ENCODE measurements at regions not wholly inside any gene's neighbourhood (a gene's known extent, or its start where the extent isn't known, plus 50 kb on each side); places are given as distances from the start of the nearest gene placed in this dataset.

GRCh38 chr2:216754812-216755211 is 59.5 kb upstream of the IGFBP5 start:
- no peak for TF ChIP-seq POLR2AphosphoS5 (IDR thresholded peaks at IDR 0.05; ENCODE audit: low read depth, low read length)
- TF ChIP-seq POLR2A (IDR thresholded peaks at IDR 0.05; ENCODE audit: low read depth, low read length): no peak
- no peak for TF ChIP-seq TAF1 (IDR thresholded peaks at IDR 0.05; ENCODE audit: low read depth, low read length)

Measured in GM12891 (cell line).